ENCODE measurements at regions not wholly inside any gene's neighbourhood (a gene's known extent, or its start where the extent isn't known, plus 50 kb on each side); places are given as distances from the start of the nearest gene placed in this dataset.
A peak's percentile ranks its signal among the peaks of the same experiment; 100 is the strongest.
"Not testable (repeated sequence)": the region's sequence is repeated elsewhere in the genome, so short reads cannot be mapped to it uniquely, and the experiment has no call there.

DNA sequence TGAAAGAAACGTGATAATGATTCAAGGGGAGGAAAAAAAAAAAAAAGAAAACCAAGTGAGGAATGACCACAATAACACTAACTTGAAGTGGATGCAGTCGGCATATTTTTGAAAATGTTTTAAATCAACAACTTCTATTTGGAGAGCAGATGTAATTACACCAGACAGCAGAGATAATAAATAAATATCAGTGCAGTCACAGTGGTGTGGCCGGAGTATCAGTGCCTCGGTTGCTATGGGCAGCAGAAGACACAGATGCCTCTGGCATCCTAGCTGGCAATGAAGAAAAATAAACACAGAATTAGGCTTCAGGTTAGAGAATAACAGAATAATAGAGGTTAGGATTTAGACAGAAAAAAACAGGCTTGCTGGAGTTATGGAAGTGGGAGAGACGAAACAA, 888.3 kb downstream of the LTN1 start:
- no peak for DNase-seq

DNA sequence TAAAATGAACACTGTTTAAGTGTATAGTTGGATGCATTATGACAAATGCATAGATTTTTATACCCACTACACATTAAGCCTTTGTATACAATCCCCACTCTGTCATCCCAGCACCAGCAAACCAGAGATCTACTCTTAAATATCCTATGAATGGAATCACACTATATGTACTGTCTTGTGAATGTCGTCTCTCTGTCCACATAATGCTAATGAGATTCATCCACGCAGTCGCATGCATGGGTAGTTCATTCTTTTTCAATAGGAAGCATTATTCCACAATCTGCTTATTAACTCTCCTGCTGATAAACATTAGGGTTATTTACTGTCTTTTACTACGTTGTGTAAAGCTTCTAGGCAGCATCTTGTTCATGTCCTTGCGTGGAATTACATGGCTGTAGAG, 892.3 kb downstream of the LTN1 start:
- DNase-seq: no peak

DNA sequence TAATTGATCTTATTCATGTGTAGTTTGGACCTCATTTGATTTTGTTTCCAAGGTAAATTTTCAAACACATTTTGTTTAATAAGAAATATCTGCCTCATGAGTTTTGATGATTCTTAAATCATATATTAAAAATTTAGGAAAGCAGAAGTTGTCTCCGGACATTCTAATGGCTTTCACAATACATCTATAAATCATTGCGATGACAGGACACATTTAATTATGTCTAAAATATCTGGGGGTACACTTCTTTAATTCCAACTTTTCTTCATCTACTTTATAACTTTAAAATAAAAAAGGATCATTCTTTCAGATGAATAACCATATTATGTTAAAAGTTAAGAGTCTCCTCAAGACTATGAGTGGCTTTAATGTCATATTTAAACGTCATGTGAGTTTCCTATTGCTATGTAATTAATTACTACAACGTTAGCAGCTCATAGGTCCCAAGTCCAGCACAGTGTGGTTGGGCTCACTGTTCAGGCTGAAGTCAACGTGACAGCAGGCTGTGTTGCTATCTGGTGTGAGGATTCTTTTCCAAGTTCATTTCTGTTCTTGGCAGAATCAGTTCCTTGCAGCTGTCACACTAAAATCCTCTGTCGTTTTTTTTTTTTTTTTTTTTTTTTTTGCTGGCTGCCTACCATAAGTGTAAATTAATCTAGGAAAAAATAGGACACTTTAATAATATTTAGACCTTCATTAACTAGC, 893.5 kb downstream of the LTN1 start:
- DNase-seq: no peak

DNA sequence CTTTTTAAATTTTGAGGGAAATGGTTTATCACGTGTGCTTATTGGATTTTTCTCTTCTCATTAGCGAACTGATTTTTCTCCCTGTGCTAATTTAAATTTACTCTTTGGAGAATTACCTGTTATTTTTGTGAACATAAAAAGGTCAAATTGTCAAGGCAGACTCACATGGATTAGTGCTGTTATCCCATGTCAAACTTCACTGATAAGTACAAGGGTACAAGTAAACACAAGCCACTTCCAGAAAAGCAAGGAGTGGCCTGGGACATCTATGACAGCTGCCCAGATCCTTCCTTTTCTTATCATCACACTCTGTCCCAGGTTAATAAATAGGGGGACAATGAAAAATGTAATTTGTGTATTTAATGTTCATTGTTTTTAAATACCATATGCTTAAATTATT, 901.2 kb downstream of the LTN1 start:
- no peak for DNase-seq

DNA sequence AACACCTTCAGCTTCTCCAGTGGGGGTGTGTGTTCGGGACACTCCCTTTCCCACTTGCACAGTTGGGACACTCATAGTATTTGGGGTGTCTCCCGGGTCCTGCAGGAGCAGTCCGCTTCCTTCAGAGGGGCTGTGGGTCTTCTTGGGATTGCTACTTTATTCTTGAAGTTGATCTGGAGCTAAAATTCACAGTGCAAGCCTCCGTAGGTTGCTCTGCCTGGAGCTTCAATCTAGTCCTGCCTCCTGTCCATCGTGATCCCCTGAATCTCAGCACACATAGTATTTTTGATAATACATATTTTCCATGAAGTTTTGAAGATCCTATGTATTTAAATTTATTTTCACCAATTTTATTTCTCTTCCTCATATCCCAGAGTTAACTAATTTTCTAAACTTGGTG, 902.1 kb downstream of the LTN1 start:
- DNase-seq: no peak

DNA sequence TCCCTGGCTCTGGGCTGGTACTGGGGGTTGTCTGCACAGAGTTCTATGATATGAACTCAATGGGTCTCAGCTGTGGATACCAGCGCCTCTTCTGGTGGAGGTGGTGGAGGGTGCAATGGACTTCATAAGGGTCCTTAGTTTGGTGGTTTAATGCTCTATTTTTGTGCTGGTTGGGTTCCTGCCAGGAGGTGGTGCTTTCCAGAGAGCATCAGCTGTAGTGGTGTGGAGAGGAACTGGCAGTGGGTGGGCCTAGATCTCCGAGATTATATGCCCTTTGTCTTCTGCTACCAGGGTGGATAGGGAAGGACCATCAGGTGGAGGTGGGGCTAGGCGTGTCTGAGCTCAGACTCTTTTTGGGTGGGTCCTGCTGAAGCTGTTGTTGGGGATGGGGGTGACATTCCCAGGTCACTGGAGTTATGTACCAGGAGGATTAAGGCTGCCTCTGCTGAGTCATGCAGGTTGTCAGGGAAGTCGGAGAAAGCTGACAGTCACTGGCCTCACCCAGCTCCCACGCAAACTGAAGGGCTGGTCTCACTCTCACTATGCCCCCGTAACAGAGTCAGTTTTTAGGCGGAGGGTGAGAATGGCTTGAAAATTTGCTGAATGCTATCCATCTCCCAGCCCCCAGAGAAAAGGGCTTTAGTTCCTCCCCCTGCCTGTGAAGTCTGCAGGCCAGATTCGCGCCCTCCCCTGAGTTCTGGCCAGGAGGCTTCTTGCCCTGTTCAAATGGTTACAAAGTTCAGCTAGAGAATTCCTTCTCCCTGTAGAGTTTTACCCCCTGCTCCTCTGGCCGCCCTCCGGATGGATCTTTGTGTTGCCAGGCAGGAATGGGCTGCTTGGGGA, 902.9 kb downstream of the LTN1 start:
- no peak for DNase-seq

DNA sequence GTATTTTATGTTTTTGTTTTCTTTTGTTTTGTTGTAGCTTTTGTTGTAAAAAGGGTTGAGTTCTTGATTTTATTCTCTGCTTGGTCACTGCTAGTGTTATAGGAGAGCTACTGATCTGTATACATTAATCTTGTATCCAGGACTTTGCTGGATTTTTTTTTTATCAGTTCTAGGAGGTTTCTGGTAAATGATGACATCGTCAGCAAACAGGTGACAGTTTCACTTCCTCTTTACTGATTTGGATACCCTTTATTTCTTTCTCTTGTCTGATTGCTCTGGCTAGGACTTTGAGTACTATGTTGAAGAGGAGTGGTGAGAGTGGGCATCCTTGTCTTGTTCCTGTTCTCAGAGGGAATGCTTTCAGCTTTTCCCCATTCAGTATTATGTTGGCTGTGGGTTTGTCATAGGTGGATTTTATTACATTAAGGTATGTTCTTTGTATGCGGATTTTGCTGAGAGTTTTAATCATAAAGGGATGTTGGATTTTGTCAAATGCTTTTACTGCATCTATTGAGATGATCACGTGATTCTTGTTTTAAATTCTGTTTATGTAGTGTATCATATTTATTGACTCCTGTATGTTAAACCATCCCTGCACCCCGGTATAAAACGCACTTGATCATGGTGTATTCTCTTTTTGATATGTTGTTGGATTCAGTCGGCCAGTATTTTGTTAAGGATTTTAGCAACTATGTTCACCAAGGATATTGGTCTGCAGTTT, 905.7 kb downstream of the LTN1 start:
- no peak for DNase-seq

DNA sequence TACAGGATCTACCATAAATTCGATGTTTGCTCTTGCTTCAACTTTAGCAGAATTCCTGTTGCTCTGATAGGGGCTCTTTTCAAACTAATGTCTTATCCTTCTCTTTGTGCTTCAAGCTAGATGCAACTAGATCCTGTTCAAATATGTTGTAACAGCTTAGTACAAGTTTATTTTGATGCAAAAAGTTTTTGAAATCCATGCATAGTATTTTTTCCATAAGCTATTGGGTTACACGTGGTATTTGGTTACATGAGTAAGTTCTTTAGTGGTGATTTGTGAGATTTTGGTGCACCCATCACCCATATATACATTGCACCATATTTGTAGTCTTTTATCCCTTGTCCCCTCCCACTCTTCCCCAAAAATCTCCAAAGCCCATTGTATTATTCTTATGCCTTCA, 907.7 kb downstream of the LTN1 start:
- no peak for DNase-seq

DNA sequence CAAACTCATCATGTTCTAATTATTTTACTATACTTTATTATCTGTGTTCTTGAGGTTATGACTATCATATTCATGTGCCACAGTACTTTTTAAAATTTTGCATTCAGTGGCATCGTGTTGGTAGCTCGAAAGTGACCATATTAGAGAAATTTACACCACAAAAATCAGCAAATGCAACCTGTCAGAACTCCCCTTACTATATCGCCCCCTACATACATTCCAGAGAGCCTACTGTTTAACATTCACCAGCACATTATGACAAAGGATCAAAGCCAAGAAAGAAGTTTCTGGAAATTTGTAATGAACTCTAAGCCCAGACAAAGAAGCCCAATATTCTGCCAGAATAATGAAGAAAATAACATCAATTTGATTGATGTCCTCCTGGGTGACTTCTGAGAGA, 909.3 kb downstream of the LTN1 start:
- no peak for DNase-seq

DNA sequence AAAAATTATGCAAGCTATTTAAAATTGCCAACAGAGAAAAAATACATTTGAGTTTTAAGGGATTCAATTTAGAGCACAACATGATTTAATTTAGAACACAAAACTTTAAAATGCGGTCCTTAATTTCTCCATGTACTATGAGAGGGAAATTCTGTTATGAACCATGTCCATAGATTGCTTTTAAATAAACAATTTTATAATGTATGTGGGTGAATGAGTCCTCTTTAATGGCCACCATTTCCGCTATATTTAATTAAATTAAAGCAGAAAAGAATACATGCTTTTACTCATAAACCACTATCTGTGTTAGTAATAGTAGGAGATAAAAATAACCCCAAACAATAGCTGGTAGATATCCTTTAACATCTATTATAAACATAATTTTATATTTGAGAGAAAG, 914.6 kb downstream of the LTN1 start:
- no peak for DNase-seq

DNA sequence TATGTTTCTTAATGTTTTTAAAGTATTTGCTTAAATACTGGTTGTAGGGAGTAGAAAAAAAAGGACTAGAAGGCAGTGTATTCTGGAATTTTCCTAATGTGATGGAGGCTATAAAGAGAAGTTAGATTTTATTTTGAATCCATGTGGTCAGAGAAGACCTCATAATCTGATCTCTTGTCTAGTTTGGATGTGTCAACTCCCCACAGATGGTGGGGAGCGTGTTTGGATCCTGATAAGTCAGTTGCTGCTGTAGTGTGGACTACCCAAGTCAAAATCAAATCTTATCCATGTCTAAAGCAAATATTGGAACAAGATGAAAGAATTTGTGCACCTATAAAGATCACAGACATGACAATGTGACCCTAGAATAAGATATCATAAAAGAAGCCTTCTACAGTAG, 918.0 kb downstream of the LTN1 start:
- DNase-seq: no peak

DNA sequence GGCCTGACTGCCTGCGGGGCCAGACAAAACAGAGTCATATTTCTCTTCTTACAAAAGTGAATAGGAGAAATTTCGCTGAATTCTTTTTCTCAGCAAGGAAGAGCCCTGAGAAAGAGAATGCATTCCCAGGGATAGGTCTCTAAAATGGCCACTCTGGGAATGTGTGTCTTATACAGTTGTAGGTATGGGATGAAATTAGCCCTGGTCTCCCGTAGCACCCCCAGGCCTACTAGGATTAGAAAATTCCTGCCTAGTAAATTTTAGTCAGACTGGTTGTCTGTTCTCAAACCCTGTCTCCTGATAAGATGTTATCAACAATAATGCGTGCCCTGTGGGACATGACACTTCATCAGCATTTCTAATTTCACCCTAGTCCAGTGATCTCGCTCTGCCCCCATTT, 920.1 kb downstream of the LTN1 start:
- DNase-seq: no peak

DNA sequence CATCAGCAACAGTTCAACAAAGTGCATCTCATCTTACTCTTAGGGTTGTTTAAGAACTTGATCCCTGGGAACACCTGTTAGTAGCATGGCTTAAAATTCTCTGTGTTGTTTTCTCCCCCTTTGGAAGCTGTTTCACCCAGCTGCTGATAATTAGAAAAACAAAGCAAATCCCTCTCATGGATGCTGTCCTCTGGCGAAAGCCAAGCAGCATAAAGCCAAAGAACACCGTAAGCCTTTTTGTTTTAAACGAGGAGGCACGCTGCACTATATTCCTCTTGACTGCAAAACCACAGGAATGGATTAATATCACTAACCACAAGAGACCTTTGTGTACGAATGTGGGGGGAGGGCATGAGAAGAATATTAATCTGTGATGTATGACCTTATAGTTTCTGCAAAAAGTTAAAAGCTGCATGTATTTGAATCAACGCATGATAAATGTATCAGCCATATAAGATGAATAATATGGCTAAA, 923.2 kb downstream of the LTN1 start:
- DNase-seq: no peak

DNA sequence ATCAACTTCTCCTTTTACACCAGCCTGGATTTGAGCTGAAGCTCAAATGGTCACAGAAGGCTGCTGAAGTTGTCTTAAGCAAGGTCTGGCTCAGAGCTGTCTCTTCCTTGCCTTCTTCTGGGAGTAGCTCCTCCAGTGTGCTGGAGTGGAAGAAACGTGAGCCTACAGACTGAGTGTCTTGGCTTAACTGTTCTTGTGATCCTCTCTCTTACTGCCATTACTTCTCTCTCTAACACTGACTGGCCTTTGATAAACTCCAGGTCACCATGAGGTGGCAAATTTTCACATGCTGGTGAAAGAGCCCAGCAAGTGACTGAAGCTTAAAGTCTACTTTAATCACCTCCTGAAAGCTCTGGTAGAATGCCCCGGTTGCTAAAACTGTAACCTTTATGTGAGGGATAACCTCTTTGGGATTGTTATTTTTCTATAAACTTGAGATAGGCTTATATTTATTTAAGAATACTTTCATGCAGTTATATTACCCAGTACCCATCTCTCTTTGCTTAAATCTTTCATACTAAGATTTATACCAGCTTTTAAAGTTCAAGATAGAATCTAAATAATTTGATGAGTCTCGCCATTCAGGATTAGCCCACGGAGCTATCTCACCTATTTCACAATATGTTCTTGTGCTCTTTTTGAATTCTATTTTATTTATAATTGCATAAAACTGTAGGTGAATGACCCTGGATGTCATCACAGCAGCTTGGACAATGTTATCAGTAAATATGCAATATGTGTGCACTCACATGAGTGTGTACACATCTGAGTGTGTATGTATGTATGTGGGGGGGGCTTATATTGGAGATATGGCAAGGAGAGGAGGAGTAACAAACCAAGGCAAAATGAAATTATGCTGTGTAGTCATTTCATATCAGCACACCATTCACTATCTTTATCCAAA, 924.0 kb downstream of the LTN1 start:
- DNase-seq: no peak

DNA sequence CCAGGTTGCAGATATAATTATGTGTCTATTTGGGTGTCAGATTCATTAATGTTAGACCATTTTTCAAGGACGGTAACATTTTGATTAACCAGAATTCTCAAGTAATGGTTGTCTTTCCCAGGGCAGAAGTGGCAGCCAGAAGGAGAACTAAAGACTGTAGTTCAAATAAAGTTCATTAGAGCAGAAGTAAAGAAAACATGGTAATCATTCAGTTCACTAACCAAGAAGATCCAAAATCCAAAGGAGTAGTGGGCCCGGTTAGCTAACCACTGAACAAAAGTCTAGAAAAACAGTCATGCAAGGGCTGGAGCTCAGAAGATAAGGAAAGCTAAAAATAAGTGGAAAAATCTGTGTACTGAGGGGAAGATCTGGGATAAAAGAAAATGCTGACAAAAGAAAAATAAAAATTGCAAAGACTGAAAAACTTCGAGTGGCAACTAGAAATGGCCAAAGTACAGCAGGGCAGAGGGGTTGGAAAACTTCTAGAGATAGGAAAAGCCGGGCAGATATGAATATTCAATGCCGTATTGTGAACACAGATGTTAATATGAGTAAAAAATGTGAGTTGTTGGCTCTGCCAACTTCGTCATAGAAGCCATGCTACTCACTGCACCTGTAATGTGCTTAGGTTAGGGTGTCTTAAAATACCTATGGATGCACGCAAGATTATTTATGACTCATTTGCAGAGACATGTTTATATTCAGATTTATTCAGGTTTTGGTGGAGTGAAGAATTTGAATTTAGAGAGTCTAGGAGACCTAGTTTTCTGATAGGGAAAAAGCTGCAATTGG, 925.9 kb downstream of the LTN1 start:
- DNase-seq: no peak

DNA sequence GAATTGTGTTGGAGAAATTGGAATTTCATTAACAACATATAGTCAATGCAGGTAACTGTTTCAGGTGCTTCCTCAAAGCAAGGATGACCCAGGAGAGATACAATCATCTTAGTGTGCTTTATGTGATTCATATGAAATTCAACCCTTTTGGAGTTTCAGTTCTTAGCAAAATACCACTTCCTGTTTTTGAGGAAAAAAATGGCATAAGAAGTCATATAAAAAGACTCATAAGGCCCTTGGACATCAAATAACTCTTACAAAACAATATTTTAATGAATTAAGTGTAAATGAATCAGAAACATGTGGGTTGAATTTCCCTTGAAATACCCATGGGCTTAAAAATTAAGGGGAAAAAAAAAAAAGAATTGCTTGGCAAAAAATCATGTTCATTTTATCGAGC, 926.6 kb downstream of the LTN1 start:
- no peak for DNase-seq

DNA sequence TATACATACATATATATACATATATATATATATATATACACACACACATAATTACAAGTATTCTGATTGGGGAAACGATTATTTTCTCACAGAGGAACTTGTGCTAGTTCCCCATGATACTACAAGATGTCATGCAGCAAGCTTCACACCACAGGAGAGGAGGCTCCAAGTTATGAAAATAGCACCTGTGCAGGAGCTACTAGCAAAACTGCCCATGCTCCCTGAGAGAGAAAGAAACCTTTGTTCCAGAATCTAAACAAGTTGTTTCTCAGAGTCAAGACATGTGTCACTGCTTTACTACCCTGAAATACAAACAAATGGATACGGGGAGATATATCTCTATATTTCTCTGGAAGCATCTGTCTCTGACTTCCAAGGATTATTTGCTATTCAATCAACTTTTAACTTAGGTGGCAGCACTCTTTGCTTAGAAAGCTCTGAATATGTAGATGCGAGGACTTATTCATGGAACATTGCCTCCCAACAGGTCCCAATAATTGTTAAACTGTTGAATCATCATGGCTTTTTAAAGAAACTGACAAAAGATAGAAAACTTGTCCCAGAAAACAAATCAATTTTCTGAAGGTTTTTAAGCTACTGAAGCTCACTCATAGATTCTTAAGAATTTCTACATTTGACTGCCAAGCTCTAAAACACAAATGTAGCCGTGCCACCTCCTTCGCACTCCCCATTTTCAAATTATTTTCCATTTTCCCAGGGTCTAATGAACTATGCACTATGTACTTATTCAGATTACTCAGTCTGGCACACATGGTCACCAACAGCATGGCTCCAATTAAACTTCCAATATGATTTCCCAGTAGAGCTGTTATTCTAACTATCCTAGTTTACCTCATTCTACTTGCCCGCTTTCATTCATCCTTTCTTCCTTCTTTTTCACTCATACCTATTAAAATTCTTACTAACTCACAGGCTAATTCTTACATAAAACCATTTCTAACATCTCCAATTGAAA, 929.1 kb downstream of the LTN1 start:
- DNase-seq: no peak

DNA sequence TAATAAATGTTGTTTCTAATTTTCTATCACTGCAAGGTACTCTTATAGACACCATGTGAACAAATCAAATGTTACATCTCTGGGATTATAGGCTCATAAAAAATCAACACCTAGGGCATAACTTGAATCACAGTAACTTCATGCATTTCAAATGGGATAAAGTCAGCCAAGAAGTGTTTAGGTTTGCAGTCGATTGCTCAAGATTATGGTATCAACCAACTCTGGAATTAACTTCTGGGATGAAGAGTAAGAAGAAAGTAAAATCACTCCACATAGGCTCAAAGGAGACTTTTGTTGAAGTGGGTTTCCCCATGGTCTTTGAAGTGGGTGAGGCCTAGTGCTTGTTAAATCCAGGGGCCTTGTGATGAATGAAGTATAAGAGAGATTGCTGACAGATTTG, 939.7 kb downstream of the LTN1 start:
- not testable (repeated sequence) for DNase-seq

DNA sequence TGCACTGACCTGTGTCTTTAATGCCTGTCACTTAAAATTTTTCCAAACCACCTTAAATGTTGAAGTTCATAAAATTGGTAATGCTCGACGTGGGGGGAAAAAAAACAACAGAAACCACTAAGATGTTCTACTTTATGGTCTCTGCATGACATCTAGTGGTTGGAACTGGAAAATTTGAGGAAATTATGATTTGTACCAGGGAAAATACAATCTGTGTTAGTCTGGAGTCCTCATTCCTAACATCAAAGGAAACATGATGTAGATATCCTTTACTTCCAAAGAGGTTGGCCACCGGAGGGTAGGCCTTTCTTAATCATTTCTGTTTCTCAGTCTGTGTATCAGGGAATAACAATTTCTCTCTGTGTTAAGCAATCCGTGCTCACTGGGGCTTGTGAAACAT, 941.0 kb downstream of the LTN1 start:
- DNase-seq: peak; percentile 5

DNA sequence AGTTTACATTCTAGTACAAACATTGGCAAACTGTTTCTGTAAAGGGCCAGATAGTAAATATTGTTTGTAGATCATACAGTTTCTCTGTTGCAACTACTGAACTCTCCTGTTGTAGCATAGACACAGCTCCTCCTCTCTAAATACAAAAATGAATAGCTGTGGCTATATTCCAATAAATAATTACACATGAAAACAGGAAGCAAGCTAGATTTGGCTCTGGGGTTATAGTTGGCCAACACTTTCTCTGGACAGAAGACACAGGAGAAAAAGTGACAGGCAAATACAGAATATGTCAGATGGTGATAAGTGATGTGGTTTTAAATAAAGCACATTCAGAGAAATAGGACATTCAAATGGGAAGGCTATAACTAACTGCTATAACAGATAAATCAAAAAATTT, 957.0 kb downstream of the LTN1 start:
- DNase-seq: not testable (repeated sequence)

DNA sequence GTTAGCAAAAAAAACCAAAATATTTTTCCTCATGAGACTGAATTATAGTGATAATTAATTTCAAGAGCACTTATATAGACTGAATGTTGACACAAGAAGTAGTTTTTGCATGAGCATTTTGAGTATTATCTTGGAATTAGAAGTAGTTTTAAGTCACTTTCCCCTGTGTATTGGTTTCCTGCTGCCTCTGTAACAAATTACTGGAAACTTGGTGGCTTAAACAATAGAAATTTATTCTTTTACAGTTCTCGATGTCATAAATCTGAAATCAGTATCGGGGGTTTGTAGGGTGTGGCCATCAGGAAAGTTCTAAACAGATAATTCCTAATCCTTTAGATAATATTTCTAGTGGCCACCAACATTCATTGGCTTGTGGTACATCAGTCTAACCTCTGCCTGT, 957.8 kb downstream of the LTN1 start:
- not testable (repeated sequence) for DNase-seq
